ENCODE measurements at regions not wholly inside any gene's neighbourhood (a gene's known extent, or its start where the extent isn't known, plus 50 kb on each side); places are given as distances from the start of the nearest gene placed in this dataset.

GRCh38 chr12:47576289-47576945 is 129.4 kb downstream of the RPAP3 start:
- H3K27ac ChIP-seq, result no peak overlapping the region
- peaks cover 0 to 2% (median 0%) of the 10 kb centered on the region in 3 donors for H3K27me3 ChIP-seq
- TF ChIP-seq CTCF (IDR thresholded peaks at IDR 0.05 in 4 of 5, conservative IDR thresholded peaks at IDR 0.05 in 1 of 5) (no peak), POLR2A (IDR thresholded peaks at IDR 0.05) (no peak)
- DNase-seq (no peak), ATAC-seq (no peak)
- H3K4me1 ChIP-seq, result no peaks in the 10 kb centered on the region
- no peaks in the 10 kb centered on the region for H3K36me3 ChIP-seq
- intact Hi-C loops (cut with DNase I; ENCODE audit: low total_unique reads) (no loop called here), in situ Hi-C loops (cut with MboI; ENCODE audit: low sequenced_read_pairs in 4 of 4) (no loop called here)
- H3K9me3 ChIP-seq, result no peaks in the 10 kb centered on the region
- H3K4me3 ChIP-seq, result no peak overlapping the region

DNA sequence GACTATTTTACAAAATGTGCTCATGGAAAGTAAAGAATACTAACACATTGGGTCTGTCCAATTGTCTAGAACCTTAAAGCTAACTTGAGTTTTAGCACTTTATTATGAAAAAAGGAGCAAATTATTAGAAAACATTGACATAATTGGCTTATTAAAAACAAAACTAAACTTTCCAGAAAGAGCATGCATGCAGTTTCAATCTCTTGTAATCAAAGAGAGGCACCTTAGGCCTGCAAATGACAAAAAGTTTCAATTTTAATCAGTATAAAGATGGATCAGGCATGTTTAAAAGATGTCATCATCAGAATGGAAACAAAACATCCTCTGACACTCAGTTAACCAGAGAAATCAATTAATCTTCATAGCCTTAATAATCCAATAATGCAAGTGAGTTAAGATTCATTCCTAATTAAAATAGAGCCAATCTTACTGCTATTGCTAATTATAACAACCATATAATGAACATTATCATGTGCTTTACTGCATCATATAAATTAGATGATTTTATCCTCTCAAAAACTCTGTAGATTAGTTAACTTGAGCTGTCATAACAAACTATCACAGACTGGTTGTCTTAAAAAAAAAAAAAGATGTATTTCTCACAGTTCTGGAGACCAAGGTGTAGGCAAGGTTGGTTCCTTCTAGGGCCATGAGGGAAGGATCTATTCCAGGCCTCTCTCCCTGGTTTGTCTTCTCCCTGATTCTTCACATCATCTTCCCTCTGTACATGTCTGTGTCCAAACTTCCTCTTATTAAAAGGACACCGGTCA is 131.4 kb downstream of the RPAP3 start:
- Histone ChIP-seq H3K4me1 (no peaks in the 10 kb centered on the region), H3K36me3 (no peaks in the 10 kb centered on the region), H3K27me3 (peaks cover 0 to 2% (median 0%) of the 10 kb centered on the region in 3 donors), H3K9me3 (no peaks in the 10 kb centered on the region), H3K27ac (no peak overlapping the region), H3K4me3 (no peak overlapping the region)
- in situ Hi-C loops (cut with MboI; ENCODE audit: low sequenced_read_pairs in 4 of 4) (no loop called here), intact Hi-C loops (cut with DNase I; ENCODE audit: low total_unique reads) (no loop called here)
- ATAC-seq (no peak), DNase-seq (no peak)
- TF ChIP-seq CTCF (IDR thresholded peaks at IDR 0.05 in 4 of 5, conservative IDR thresholded peaks at IDR 0.05 in 1 of 5) (no peak), POLR2A (IDR thresholded peaks at IDR 0.05) (no peak)

GRCh38 chr12:47573146-47573659 is 132.6 kb downstream of the RPAP3 start:
- H3K27me3 ChIP-seq, result peaks cover 0 to 2% (median 0%) of the 10 kb centered on the region in 3 donors
- intact Hi-C loops (cut with DNase I; ENCODE audit: low total_unique reads) (no loop called here), in situ Hi-C loops (cut with MboI; ENCODE audit: low sequenced_read_pairs in 4 of 4) (no loop called here)
- H3K4me3 ChIP-seq, result no peak overlapping the region
- DNase-seq (no peak), ATAC-seq (no peak)
- no peaks in the 10 kb centered on the region for H3K36me3 ChIP-seq
- H3K4me1 ChIP-seq, result no peaks in the 10 kb centered on the region
- TF ChIP-seq CTCF (IDR thresholded peaks at IDR 0.05 in 4 of 5, conservative IDR thresholded peaks at IDR 0.05 in 1 of 5) (no peak), POLR2A (IDR thresholded peaks at IDR 0.05) (no peak)
- H3K9me3 ChIP-seq, result no peaks in the 10 kb centered on the region
- H3K27ac ChIP-seq, result no peak overlapping the region

- no peak overlapping the region for H3K4me3 ChIP-seq
- DNase-seq (no peak), ATAC-seq (no peak)
- H3K36me3 ChIP-seq, result no peaks in the 10 kb centered on the region
- no peaks in the 10 kb centered on the region for H3K9me3 ChIP-seq
- TF ChIP-seq CTCF (IDR thresholded peaks at IDR 0.05 in 4 of 5, conservative IDR thresholded peaks at IDR 0.05 in 1 of 5) (no peak), POLR2A (IDR thresholded peaks at IDR 0.05) (no peak)
- in situ Hi-C loops (cut with MboI; ENCODE audit: low sequenced_read_pairs in 4 of 4) (no loop called here), intact Hi-C loops (cut with DNase I; ENCODE audit: low total_unique reads) (no loop called here)
- no peak overlapping the region for H3K27ac ChIP-seq
- no peaks in the 10 kb centered on the region for H3K4me1 ChIP-seq
- no peaks in the 10 kb centered on the region for H3K27me3 ChIP-seq
These were observed 135.7 kb downstream of the RPAP3 start for GRCh38 chr12:47570151-47570550.

All from gastrocnemius medialis (tissue), 4 donors.